Keratinocyte (primary cell): ENCODE measurements at regions not wholly inside any gene's neighbourhood (a gene's known extent, or its start where the extent isn't known, plus 50 kb on each side); places are given as distances from the start of the nearest gene placed in this dataset.

Experiments used
- DNase-seq: peaks from one replicate; pipeline ENCODE4 v3.0.0-alpha.2; 2011; ENCODE audit warnings: low read depth, missing footprints, low spot score
- FAIRE-seq: peaks from 2 replicates; lab custom pipeline; 2011; peaks lifted over from hg19 to GRCh38; lab: Jason Lieb, UNC
- H2AFZ ChIP-seq: 2 replicates; pipeline ENCODE4 v1.6.0; 2012; ENCODE audit warnings: low read length, control low read depth, inconsistent platforms; ENCODE audit not compliant: control insufficient read depth
- H3K27ac ChIP-seq: 2 replicates; pipeline ENCODE4 v1.5.1; 2011; ENCODE audit warnings: low read length; ENCODE audit not compliant: control insufficient read depth, insufficient read depth
- H3K27me3 ChIP-seq: 3 replicates; pipeline ENCODE4 v1.6.0; 2011; ENCODE audit warnings: low read length; ENCODE audit not compliant: control insufficient read depth, insufficient read depth; ENCODE audit errors: extremely low read depth
- H3K36me3 ChIP-seq, 2 experiments: 2 replicates in 1 of 2; 3 replicates in 1 of 2; pipeline ENCODE4 v1.5.1; 2011; ENCODE audit warnings: low read length in 2 of 2, mild to moderate bottlenecking in 1 of 2; ENCODE audit not compliant: control insufficient read depth in 2 of 2, insufficient read depth in 2 of 2; ENCODE audit errors: extremely low read depth in 1 of 2
- H3K4me1 ChIP-seq: 3 replicates; pipeline ENCODE4 v1.5.1; 2011; ENCODE audit warnings: low read length; ENCODE audit not compliant: control insufficient read depth, insufficient read depth; ENCODE audit errors: extremely low read depth
- H3K4me2 ChIP-seq: 3 replicates; pipeline ENCODE4 v1.6.0; 2011; ENCODE audit warnings: low read depth, low read length; ENCODE audit not compliant: control insufficient read depth, insufficient read depth; ENCODE audit errors: extremely low read depth
- H3K4me3 ChIP-seq, 3 experiments: fragments of 200-600 bp in 1 of 3; sonication (generic) in 1 of 3; 2 replicates in 2 of 3; 3 replicates in 1 of 3; pipeline ENCODE4 v1.5.1; 2011 to 2016; ENCODE audit warnings: low read length in 3 of 3, mild to moderate bottlenecking in 3 of 3, control low read depth in 2 of 3, inconsistent platforms in 1 of 3, low read depth in 1 of 3, mixed read lengths in 1 of 3, mixed run types in 1 of 3, moderate library complexity in 1 of 3; ENCODE audit not compliant: control insufficient read depth in 2 of 3, insufficient read depth in 2 of 3; ENCODE audit errors: extremely low read depth in 1 of 3
- H3K79me2 ChIP-seq: 2 replicates; pipeline ENCODE4 v1.6.0; 2012; ENCODE audit warnings: low read length; ENCODE audit not compliant: control insufficient read depth, insufficient read depth
- H3K9ac ChIP-seq: 3 replicates; pipeline ENCODE4 v1.6.0; 2011; ENCODE audit warnings: low read length; ENCODE audit not compliant: control insufficient read depth, insufficient read depth; ENCODE audit errors: extremely low read depth
- H3K9me1 ChIP-seq: 3 replicates; pipeline ENCODE4 v1.6.0; 2011; ENCODE audit warnings: low read length; ENCODE audit not compliant: control insufficient read depth, insufficient read depth; ENCODE audit errors: extremely low read depth
- H3K9me3 ChIP-seq: 2 replicates; pipeline ENCODE4 v1.5.1; 2012; ENCODE audit warnings: low read depth, low read length; ENCODE audit not compliant: control insufficient read depth
- H4K20me1 ChIP-seq: 3 replicates; pipeline ENCODE4 v1.6.0; 2011; ENCODE audit warnings: low read length; ENCODE audit not compliant: control insufficient read depth, insufficient read depth; ENCODE audit errors: extremely low read depth
- EZH2 ChIP-seq: IDR thresholded peaks from one replicate; pipeline ENCODE4 v1.6.1; 2012; ENCODE audit warnings: inconsistent platforms, mild to moderate bottlenecking, low read length, moderate library complexity
- dilution Hi-C: fragments of 300-500 bp; cut with MboI; formaldehyde crosslinking; loops from one replicate; pipeline ENCODE4 v1.7.0; 2020; ENCODE audit warnings: low sequenced_read_pairs; ENCODE audit not compliant: extremely low pct_ligation_motif_present
- TF ChIP-seq, protein P1 (sequence below), 3 experiments: IDR thresholded peaks in 1 of 3; conservative IDR thresholded peaks in 1 of 3; optimal IDR thresholded peaks in 1 of 3; 2 replicates in 2 of 3; 3 replicates in 1 of 3; pipeline versions ENCODE3 to v1.5.1; 2011; ENCODE audit warnings: low read length in 3 of 3, mild to moderate bottlenecking in 3 of 3, moderate library complexity in 2 of 3, control low read depth in 1 of 3, inconsistent platforms in 1 of 3; ENCODE audit not compliant: insufficient read depth in 2 of 3; ENCODE audit errors: extremely low read depth in 1 of 3

DNA sequence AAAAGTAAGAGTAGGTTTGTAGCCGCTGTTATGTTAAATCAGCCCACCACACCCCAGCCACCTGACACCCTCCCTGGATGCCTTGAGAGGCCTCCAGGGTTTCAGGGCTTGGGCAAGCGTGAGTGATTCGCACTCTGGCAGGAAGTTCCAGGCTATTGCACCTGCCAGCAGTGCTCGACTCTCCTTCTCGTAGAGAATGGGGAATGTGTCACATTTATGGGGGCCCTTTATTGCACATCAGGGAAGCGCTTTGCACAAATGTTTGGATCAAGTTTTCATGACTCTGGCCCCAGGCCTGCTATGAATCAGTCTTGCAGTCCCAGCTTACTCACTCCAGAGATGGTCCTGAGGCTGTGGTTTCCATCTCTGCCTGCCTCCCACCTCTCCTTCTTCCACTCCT is 66.1 kb upstream of the ADRA1B start:
- peak overlapping the region; percentile 57 for H3K27ac ChIP-seq
- no peak overlapping the region for H2AFZ ChIP-seq
- no peak overlapping the region for H3K9ac ChIP-seq
- dilution Hi-C loops, result no loop called here
- no peaks in the 10 kb centered on the region for H3K36me3 ChIP-seq
- H3K27me3 ChIP-seq, result no peaks in the 10 kb centered on the region
- H3K4me3 ChIP-seq, result no peak overlapping the region
- no peaks in the 10 kb centered on the region for H4K20me1 ChIP-seq
- H3K9me3 ChIP-seq, result no peaks in the 10 kb centered on the region
- H3K9me1 ChIP-seq, result no peaks in the 10 kb centered on the region
- peak; percentile 73 for FAIRE-seq
- H3K4me1 ChIP-seq, result peaks cover 22% of the 10 kb centered on the region
- no peaks in the 10 kb centered on the region for H3K79me2 ChIP-seq
- peak; percentile 64 for DNase-seq
- TF ChIP-seq EZH2, result no peak
- TF ChIP-seq, protein P1, sequence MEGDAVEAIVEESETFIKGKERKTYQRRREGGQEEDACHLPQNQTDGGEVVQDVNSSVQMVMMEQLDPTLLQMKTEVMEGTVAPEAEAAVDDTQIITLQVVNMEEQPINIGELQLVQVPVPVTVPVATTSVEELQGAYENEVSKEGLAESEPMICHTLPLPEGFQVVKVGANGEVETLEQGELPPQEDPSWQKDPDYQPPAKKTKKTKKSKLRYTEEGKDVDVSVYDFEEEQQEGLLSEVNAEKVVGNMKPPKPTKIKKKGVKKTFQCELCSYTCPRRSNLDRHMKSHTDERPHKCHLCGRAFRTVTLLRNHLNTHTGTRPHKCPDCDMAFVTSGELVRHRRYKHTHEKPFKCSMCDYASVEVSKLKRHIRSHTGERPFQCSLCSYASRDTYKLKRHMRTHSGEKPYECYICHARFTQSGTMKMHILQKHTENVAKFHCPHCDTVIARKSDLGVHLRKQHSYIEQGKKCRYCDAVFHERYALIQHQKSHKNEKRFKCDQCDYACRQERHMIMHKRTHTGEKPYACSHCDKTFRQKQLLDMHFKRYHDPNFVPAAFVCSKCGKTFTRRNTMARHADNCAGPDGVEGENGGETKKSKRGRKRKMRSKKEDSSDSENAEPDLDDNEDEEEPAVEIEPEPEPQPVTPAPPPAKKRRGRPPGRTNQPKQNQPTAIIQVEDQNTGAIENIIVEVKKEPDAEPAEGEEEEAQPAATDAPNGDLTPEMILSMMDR (optimal IDR thresholded peaks at IDR 0.05 in 1 of 3, IDR thresholded peaks at IDR 0.05 in 1 of 3, conservative IDR thresholded peaks at IDR 0.05 in 1 of 3; ENCODE audit: extremely low read depth in 1 of 3, insufficient read depth in 2 of 3, low read length in 3 of 3), result no peak
- H3K4me2 ChIP-seq, result peak overlapping the region; percentile 57

DNA sequence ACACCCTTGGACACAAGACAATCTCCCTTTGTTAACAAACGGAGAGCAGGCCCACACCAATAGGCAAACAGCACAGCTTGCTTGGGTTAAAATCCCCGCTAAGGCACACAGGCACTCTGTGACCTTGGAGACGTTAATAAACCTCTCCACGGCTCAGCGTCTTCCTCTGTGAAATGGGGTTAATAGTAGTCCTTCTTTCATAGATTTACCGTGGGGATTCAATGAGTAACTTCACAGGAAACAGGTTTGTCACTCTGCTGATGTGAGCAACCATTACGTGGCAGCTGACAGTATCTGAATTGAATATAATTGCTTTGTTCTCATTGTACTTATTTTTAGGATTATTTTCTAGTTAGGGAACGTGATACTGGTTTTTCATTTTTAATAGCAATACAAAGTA is 65.2 kb upstream of the ADRA1B start:
- no peak for DNase-seq
- dilution Hi-C loops, result no loop called here
- peak overlapping the region; percentile 57 for H3K27ac ChIP-seq

More for the DNA sequence above, 65.2 kb upstream of the ADRA1B start:
- no peaks in the 10 kb centered on the region for H3K9me1 ChIP-seq
- H4K20me1 ChIP-seq, result no peaks in the 10 kb centered on the region
- peaks cover 22% of the 10 kb centered on the region for H3K4me1 ChIP-seq
- H3K9ac ChIP-seq, result no peak overlapping the region
- no peaks in the 10 kb centered on the region for H3K9me3 ChIP-seq
- TF ChIP-seq, protein P1 (optimal IDR thresholded peaks at IDR 0.05 in 1 of 3, IDR thresholded peaks at IDR 0.05 in 1 of 3, conservative IDR thresholded peaks at IDR 0.05 in 1 of 3; ENCODE audit: extremely low read depth in 1 of 3, insufficient read depth in 2 of 3, low read length in 3 of 3), result no peak
- TF ChIP-seq EZH2, result no peak
- H3K36me3 ChIP-seq, result no peaks in the 10 kb centered on the region
- no peaks in the 10 kb centered on the region for H3K27me3 ChIP-seq
- H2AFZ ChIP-seq, result no peak overlapping the region
- no peak overlapping the region for H3K4me3 ChIP-seq
- no peaks in the 10 kb centered on the region for H3K79me2 ChIP-seq
- peak; percentile 53 for FAIRE-seq
- no peak overlapping the region for H3K4me2 ChIP-seq
